ENCODE measurements at regions not wholly inside any gene's neighbourhood (a gene's known extent, or its start where the extent isn't known, plus 50 kb on each side); places are given as distances from the start of the nearest gene placed in this dataset.

DNA sequence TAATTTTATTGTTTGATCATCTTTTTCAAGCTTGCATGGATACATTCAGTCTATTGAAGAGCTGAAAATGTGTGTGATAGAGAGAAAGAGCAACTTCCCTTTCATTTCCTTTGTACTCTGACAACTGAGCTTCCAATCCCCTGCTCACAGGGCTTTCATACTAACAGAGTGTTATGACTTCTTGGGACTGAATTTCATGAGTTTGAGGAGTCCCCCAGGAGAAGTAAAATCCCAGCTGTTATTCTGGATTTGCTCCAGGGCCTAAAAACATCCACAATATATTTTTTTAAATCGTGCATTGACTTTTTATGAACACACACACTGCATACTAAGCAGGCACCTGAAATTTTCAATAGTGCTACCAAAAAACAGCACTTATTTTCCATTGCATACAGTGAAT, 195.8 kb upstream of the CAND1 start:
- no peak overlapping the region for H3K4me3 ChIP-seq
- TF ChIP-seq, protein P1, sequence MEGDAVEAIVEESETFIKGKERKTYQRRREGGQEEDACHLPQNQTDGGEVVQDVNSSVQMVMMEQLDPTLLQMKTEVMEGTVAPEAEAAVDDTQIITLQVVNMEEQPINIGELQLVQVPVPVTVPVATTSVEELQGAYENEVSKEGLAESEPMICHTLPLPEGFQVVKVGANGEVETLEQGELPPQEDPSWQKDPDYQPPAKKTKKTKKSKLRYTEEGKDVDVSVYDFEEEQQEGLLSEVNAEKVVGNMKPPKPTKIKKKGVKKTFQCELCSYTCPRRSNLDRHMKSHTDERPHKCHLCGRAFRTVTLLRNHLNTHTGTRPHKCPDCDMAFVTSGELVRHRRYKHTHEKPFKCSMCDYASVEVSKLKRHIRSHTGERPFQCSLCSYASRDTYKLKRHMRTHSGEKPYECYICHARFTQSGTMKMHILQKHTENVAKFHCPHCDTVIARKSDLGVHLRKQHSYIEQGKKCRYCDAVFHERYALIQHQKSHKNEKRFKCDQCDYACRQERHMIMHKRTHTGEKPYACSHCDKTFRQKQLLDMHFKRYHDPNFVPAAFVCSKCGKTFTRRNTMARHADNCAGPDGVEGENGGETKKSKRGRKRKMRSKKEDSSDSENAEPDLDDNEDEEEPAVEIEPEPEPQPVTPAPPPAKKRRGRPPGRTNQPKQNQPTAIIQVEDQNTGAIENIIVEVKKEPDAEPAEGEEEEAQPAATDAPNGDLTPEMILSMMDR (IDR thresholded peaks at IDR 0.05) = no peak
- TF ChIP-seq POLR2A (IDR thresholded peaks at IDR 0.05) = no peak
- no peaks in the 10 kb centered on the region for H3K36me3 ChIP-seq
- 36 to 42% methylated on average over 1 of the region's 1 CpG for WGBS, 2 donors
- peaks cover 2 to 28% (median 9%) of the 10 kb centered on the region in 3 donors for H3K4me1 ChIP-seq
- DNase-seq = no peak
- no peaks in the 10 kb centered on the region for H3K9me3 ChIP-seq
- peaks cover 0 to 18% (median 0%) of the 10 kb centered on the region in 4 donors for H3K27me3 ChIP-seq
- intact Hi-C loops (cut with DNase I) = no loop called here
- H3K27ac ChIP-seq = no peak overlapping the region

GRCh38 chr12:67074072-67074471, 195.1 kb upstream of the CAND1 start:
- Histone ChIP-seq H3K4me3 (no peak overlapping the region), H3K27me3 (peaks cover 0 to 13% (median 0%) of the 10 kb centered on the region in 4 donors), H3K36me3 (no peaks in the 10 kb centered on the region), H3K4me1 (peaks cover 0 to 22% (median 7%) of the 10 kb centered on the region in 3 donors), H3K27ac (no peak overlapping the region), H3K9me3 (no peaks in the 10 kb centered on the region)
- TF ChIP-seq POLR2A (IDR thresholded peaks at IDR 0.05) = no peak
- TF ChIP-seq, protein P1 (IDR thresholded peaks at IDR 0.05) = no peak
- intact Hi-C loops (cut with DNase I) = no loop called here
- DNase-seq = no peak
- WGBS, 2 donors = 65 to 77% methylated on average over 6 of the region's 6 CpGs

DNA sequence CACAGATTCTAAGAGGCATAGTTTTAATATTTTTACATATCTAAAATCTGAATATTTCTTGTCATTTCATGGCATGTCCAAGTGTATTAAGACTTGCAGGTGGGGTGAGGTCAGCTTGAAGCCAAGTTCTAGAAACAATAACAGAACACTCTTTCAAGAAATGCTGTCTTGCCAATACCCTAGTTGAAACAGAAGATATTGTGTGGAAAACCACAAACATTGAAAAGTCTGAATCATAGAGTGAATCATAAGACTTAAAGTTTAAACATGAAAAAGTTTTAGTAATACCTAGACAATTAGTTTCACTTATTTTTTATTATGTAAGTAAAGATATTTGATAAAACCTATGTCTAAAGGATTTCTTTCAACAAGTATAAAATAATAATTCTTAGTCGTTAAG, 191.5 kb upstream of the CAND1 start:
- Histone ChIP-seq H3K27ac (no peak overlapping the region), H3K27me3 (no peaks in the 10 kb centered on the region), H3K4me3 (no peak overlapping the region), H3K36me3 (no peaks in the 10 kb centered on the region), H3K9me3 (no peaks in the 10 kb centered on the region), H3K4me1 (peaks cover 0 to 14% (median 1%) of the 10 kb centered on the region in 3 donors)
- intact Hi-C loops (cut with DNase I) = no loop called here
- WGBS, 2 donors = 23 to 39% methylated on average over 1 of the region's 1 CpG
- DNase-seq = no peak
- no peak for TF ChIP-seq POLR2A (IDR thresholded peaks at IDR 0.05)
- TF ChIP-seq, protein P1 (IDR thresholded peaks at IDR 0.05) = no peak

DNA sequence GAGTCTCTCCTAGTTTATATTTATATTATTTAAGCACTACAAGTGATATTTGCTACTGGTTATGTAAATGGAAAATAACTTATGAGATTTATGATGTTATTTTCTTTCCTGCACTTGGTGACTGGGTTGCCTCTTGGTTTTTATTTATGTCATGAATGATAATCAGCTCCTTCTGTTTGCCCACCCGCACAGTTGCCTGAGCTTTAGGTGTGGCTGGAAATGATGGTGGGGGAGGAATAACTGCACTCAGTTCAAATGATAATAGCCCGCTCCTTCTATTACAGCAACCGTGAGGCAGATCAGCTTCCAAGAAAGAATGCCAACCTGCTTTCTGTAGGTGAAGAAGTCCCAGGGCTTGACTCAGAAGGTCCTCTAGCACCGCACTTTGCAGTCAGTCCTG, 190.2 kb upstream of the CAND1 start:
- Histone ChIP-seq H3K36me3 (no peaks in the 10 kb centered on the region), H3K9me3 (no peaks in the 10 kb centered on the region), H3K4me1 (peaks cover 0 to 17% (median 2%) of the 10 kb centered on the region in 3 donors), H3K27ac (no peak overlapping the region), H3K27me3 (no peaks in the 10 kb centered on the region), H3K4me3 (no peak overlapping the region)
- no peak for TF ChIP-seq POLR2A (IDR thresholded peaks at IDR 0.05)
- TF ChIP-seq, protein P1 (IDR thresholded peaks at IDR 0.05) = no peak
- 79 to 93% methylated on average over 4 of the region's 4 CpGs for WGBS, 2 donors
- no peak for DNase-seq
- intact Hi-C loops (cut with DNase I) = no loop called here

GRCh38 chr12:67080637-67081036, 188.5 kb upstream of the CAND1 start:
- Histone ChIP-seq H3K27ac (no peak overlapping the region), H3K4me3 (no peak overlapping the region), H3K27me3 (no peaks in the 10 kb centered on the region), H3K36me3 (no peaks in the 10 kb centered on the region), H3K4me1 (peaks cover 0 to 9% (median 2%) of the 10 kb centered on the region in 3 donors), H3K9me3 (no peaks in the 10 kb centered on the region)
- intact Hi-C loops (cut with DNase I) = no loop called here
- no peak for DNase-seq
- 48 to 82% methylated on average over 1 of the region's 1 CpG for WGBS, 2 donors
- TF ChIP-seq, protein P1 (IDR thresholded peaks at IDR 0.05) = no peak
- TF ChIP-seq POLR2A (IDR thresholded peaks at IDR 0.05) = no peak
